CD4-positive, alpha-beta T cell treated with Interleukin-15 for 4 hours (primary cell): ENCODE measurements at regions not wholly inside any gene's neighbourhood (a gene's known extent, or its start where the extent isn't known, plus 50 kb on each side); places are given as distances from the start of the nearest gene placed in this dataset.

Experiments used
- DNase-seq: peaks from one replicate; pipeline ENCODE4 v3.0.0-alpha.2; 2020; ENCODE audit warnings: low spot score

GRCh38 chr4:23166919-23167318 lies 474.2 kb downstream of the GBA3 start:
- DNase-seq: no peak

GRCh38 chr4:23166407-23166806 lies 473.7 kb downstream of the GBA3 start:
- DNase-seq: no peak

DNA sequence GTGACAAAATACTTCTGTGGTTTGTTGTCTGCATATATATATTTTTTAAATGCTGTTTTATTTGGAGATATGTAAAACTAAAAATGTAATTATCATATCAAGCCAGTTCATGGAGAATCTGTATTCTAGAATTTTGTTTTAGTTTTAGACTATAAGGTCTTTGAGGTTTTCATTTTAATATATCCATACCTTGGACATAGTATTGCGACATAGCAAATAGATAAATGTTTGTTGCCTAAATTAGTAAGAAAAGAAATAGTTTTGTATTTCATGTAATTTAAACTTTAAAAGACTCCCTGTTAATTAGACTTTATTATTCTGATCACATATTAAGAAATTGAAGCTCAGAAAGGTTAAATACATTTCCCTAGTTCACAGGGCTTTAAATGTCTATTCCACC lies 472.9 kb downstream of the GBA3 start:
- no peak for DNase-seq

GRCh38 chr4:23163647-23164436 lies 471.1 kb downstream of the GBA3 start:
- no peak for DNase-seq

GRCh38 chr4:23162275-23162674 lies 469.5 kb downstream of the GBA3 start:
- no peak for DNase-seq

GRCh38 chr4:23161787-23162186 lies 469.1 kb downstream of the GBA3 start:
- no peak for DNase-seq

DNA sequence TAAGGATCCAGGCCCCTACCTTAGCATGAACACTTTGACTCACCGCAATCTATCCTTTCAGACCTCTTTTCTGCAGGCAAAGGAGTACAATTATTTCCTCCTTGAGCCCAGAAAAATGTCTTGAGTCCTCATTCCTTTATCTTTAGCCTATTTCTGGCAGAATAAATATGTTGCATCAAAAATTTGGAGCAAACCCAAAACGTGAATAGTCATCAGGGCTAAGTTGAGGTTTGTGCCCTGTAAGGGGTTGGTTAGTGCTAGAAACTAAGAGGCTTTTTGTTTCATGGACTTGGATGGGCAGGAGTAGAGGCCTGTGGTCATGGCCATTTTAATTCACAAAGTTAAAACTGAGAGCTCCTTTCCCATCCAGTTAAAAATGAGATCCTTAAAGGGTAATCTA lies 460.3 kb downstream of the GBA3 start:
- DNase-seq: no peak

DNA sequence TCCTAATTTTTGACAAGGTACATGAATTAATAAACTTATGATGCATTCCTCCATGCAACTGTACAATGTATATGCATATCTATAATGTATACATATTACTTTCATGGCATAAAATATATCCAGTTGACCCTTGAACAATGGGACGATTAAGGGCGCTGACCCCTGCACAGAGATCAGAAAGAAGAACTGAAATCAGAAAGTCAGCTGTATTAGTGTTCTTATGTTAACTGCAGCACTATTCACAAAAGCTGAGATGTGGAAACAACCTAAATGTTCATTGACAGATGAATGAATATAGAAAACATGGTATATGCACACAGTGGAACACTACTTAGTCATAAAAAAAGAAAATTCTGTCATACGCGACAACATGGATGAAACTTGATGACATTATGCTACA lies 457.1 kb downstream of the GBA3 start:
- no peak for DNase-seq

DNA sequence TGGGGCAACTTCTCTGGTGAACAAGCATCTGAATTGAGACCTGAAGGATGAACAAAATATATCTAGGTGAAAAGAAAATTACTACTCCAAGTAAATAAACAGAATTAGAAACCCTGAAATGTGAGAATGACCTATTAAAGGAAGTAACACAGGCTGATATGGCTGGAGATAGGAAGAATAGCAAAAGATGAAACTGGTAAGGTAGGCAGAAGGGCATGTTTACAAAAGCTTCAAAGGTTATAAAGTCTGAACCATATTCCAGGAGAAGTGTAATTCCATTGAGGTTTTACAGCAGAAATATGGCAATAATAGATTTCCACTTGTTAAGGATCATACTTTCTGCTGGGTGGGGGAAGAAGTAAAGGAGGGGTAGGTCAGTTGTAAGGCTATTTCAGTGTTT lies 452.0 kb downstream of the GBA3 start:
- DNase-seq: no peak

GRCh38 chr4:23135792-23136645 lies 443.3 kb downstream of the GBA3 start:
- peak; percentile 14 for DNase-seq

- no peak for DNase-seq
These were observed 441.6 kb downstream of the GBA3 start for GRCh38 chr4:23134331-23134730.

GRCh38 chr4:23130845-23131244 lies 438.1 kb downstream of the GBA3 start:
- DNase-seq: no peak

DNA sequence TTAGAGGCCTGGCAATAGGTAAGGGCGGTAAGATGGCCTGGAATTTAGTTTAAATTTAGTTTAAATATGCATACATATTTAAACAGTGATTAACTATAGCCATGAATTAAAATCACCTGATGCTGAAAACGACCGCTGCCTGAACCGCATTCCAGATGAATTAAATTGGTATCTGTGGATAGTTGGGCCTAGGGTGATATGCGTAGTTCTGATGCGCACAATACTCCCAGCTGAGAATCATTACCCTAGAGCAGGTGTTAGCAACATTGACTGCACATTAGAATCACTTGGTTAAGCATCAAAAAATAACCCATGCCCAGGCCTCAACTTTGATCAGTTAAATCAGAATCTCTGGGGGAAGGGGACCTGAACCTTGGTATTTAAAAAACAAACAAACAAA lies 432.4 kb downstream of the GBA3 start:
- DNase-seq: no peak

DNA sequence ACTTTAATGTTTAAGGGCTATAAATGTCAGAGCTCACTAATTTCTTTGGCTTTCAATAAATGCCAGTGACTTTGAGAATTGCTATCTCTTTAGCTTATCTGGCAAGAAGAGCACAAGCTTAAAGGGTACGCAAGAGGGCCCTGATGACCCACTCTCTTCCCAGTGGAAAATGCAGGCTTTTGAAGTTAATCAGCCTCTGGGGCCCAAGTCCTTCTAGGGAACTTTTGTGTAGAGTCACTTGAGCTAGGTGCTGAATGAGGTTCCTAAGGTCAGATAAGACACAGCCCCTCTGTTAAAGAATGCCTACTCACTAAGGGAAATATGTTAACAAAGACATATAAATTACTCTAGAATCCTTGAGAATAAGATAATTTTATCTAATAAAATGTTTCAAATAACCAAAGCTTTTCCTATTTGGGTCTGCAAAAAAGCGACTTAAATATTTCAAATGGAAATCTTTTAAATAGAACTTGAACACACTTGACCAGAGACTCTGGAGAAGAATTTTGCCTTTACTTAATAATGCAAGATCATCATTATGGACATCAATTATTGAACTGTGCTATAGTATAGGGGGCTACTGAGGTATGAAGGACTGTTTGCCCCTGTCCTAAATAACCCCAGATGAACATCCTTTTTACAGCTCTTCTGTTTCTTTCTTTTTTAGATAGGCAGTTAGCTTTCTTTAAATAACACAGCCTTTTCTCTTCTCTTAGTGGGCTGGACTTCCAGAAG lies 430.1 kb downstream of the GBA3 start:
- DNase-seq: no peak

DNA sequence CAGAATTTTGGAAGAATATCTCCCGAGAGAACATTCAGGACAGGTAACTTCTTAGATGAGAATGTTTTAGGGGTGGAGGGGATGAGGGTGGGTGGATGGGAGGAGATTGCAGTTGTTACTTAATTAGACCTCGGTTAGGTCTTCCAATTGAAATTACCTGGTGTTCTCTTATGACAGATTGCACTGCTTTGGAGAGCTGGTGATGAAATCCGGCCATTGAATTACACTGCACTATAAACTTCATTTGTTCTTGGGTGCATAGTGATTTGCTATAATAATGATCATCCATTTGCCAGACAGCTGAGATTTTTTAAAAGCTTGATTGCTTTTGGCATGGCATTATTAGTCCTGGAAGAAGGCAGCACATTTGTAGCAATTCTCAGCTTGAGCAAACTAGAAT lies 427.6 kb downstream of the GBA3 start:
- DNase-seq: no peak

GRCh38 chr4:23117826-23118225 lies 425.1 kb downstream of the GBA3 start:
- no peak for DNase-seq

DNA sequence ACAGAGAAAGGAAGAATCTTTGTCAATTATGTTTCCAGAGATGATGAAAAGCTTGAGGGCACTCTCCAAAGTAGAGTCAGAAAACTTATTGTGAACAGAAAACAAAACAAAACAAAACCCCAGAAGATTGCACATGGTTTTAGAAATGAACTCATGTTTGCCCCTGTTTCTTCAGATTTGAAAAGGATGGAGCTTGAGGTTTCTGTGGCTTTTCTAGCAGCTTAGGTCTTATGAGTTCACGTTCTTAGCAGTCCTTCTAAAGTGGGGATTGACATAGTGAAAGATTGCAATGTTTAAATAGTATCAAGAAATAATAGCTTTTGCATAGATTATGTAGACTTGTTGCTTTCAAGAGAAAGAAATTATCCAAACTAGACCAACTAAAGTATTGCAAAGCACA lies 421.8 kb downstream of the GBA3 start:
- DNase-seq: no peak

DNA sequence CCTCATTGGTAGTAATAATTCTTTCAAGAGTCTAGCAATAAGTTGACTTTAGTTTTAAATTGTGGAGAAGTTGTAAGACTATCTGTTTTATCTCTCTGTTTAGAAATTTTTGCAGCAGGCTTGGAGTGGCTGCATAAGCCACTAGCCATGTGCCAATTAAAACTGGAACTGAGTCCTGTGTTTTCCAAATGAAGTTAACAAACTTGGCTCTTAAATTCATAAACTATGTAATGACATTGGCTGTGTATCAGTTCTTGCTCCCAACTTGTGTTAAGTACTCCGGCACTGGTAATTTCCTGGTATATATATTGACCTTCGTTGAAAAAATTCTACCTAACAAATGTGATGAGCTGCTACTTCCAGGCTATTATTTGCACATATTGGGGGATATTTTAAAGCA lies 420.4 kb downstream of the GBA3 start:
- DNase-seq: no peak

GRCh38 chr4:23106516-23106915 lies 413.8 kb downstream of the GBA3 start:
- no peak for DNase-seq

GRCh38 chr4:23105759-23106370 lies 413.1 kb downstream of the GBA3 start:
- DNase-seq: no peak

DNA sequence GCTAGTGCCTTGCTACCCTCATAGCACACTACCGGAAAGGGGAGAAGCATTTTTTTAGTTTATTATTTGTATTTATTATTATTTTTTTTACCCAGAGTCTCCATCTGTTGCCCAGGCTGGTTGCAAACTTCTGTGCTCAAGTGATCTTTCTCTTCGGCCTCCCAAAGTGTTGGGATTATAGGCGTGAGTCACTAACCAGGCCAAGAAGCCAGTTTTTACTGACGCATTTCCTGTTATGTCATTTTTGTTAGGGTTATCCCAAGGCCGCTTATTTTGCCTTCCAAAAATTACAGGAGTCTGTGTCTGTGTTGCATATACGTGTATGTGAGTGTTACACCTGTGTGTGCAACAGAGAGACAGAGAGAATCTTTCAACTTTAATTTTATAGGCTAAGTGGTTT lies 404.5 kb downstream of the GBA3 start:
- no peak for DNase-seq

- DNase-seq: no peak
These were observed 399.0 kb downstream of the GBA3 start for GRCh38 chr4:23091711-23092110.

GRCh38 chr4:23085249-23085568 lies 392.5 kb downstream of the GBA3 start:
- DNase-seq: no peak
